GM23248 (cell line): ENCODE measurements at regions not wholly inside any gene's neighbourhood (a gene's known extent, or its start where the extent isn't known, plus 50 kb on each side); places are given as distances from the start of the nearest gene placed in this dataset.

ENCODE experiments used
- DNase-seq: peaks from one replicate; pipeline ENCODE4 v3.0.0-alpha.2; 2015
- H2AFZ ChIP-seq: fragments of 200-600 bp; sonication (generic); 2 replicates; pipeline ENCODE4 v1.6.1; 2016; ENCODE audit warnings: antibody characterized with exemption
- H3F3A ChIP-seq: fragments of 200-600 bp; sonication (generic); 2 replicates; pipeline ENCODE4 v1.6.1; 2016; ENCODE audit warnings: mild to moderate bottlenecking, antibody characterized with exemption, mixed run types; ENCODE audit not compliant: insufficient read depth
- H3K27ac ChIP-seq: fragments of 200-600 bp; sonication (generic); 2 replicates; pipeline ENCODE4 v1.5.1; 2016; ENCODE audit warnings: mild to moderate bottlenecking
- H3K27me3 ChIP-seq: fragments of 200-600 bp; sonication (generic); replicated peaks from 2 replicates; pipeline ENCODE4 v1.6.1; 2016; ENCODE audit warnings: mild to moderate bottlenecking; ENCODE audit not compliant: insufficient read depth
- H3K36me3 ChIP-seq: fragments of 200-600 bp; sonication (generic); 2 replicates; pipeline ENCODE4 v1.6.1; 2016; ENCODE audit warnings: low read depth, mild to moderate bottlenecking
- H3K4me1 ChIP-seq: fragments of 200-600 bp; sonication (generic); 2 replicates; pipeline ENCODE4 v1.6.1; 2016; ENCODE audit warnings: mild to moderate bottlenecking; ENCODE audit not compliant: insufficient read depth
- H3K4me2 ChIP-seq: fragments of 200-600 bp; sonication (generic); one replicate; pipeline ENCODE4 v1.6.1; 2016; ENCODE audit warnings: mild to moderate bottlenecking; ENCODE audit not compliant: unreplicated experiment
- H3K4me3 ChIP-seq: fragments of 200-600 bp; sonication (generic); 2 replicates; pipeline ENCODE4 v1.5.1; 2016; ENCODE audit warnings: mild to moderate bottlenecking
- H3K79me2 ChIP-seq: fragments of 200-600 bp; sonication (generic); 2 replicates; pipeline ENCODE4 v1.6.1; 2016; ENCODE audit warnings: mild to moderate bottlenecking; ENCODE audit not compliant: insufficient read depth
- H3K9ac ChIP-seq: fragments of 200-600 bp; sonication (generic); 2 replicates; pipeline ENCODE4 v1.6.1; 2016; ENCODE audit warnings: mild to moderate bottlenecking
- H3K9me2 ChIP-seq: fragments of 200-600 bp; sonication (generic); 2 replicates; pipeline ENCODE4 v1.6.1; 2016; ENCODE audit warnings: mixed run types, mild to moderate bottlenecking, moderate library complexity; ENCODE audit not compliant: insufficient read depth
- H3K9me3 ChIP-seq: fragments of 200-600 bp; sonication (generic); one replicate; pipeline ENCODE4 v1.6.1; 2017; ENCODE audit warnings: low read depth
- H4K20me1 ChIP-seq: fragments of 200-600 bp; sonication (generic); 2 replicates; pipeline ENCODE4 v1.6.0; 2016; ENCODE audit not compliant: insufficient read depth
- EZH2 ChIP-seq: fragments of 200-600 bp; sonication (generic); IDR thresholded peaks from 2 replicates; pipeline ENCODE4 v1.6.1; 2018; ENCODE audit warnings: antibody characterized with exemption, mild to moderate bottlenecking; ENCODE audit not compliant: insufficient read depth, poor library complexity, severe bottlenecking
- EZH2phosphoT487 ChIP-seq: fragments of 200-600 bp; sonication (generic); IDR thresholded peaks from 2 replicates; pipeline ENCODE4 v1.6.1; 2018; ENCODE audit warnings: antibody characterized with exemption, moderate library complexity, mild to moderate bottlenecking, low read depth; ENCODE audit not compliant: insufficient read depth
- WGBS, 2 experiments: methylation state at CpG; one replicate each; pipeline ENCODE4 v1.1.6; 2015 to 2017; ENCODE audit warnings: low lambda C conversion rate in 2 of 2, low coverage in 1 of 2; ENCODE audit errors: missing lambda C conversion rate in 2 of 2; 5-methylcytosine and 5-hydroxymethylcytosine counted together
- in situ Hi-C: fragments of 300-500 bp; cut with MboI; formaldehyde crosslinking; loops from 2 replicates; pipeline ENCODE4 v1.15.0; 2020

GRCh38 chr10:83397806-83398205 is 741.5 kb upstream of the GHITM start:
- no peaks in the 10 kb centered on the region for H3K36me3 ChIP-seq
- in situ Hi-C loops = no loop called here

GRCh38 chr10:83410570-83410969 is 728.7 kb upstream of the GHITM start:
- H3K9ac ChIP-seq = no peak overlapping the region
- 3 to 9% methylated on average over 2 of the region's 2 CpGs for WGBS, 2 experiments
- in situ Hi-C loops = no loop called here

More at GRCh38 chr10:83397806-83398205, 741.5 kb upstream of the GHITM start:
- no peaks in the 10 kb centered on the region for H3K79me2 ChIP-seq
- no peaks in the 10 kb centered on the region for H3F3A ChIP-seq
- H3K9me3 ChIP-seq = no peaks in the 10 kb centered on the region
- H2AFZ ChIP-seq = no peak overlapping the region
- no peak overlapping the region for H3K4me2 ChIP-seq
- no peak overlapping the region for H3K27ac ChIP-seq
- no peak for DNase-seq
- no peaks in the 10 kb centered on the region for H3K9me2 ChIP-seq
- no peaks in the 10 kb centered on the region for H4K20me1 ChIP-seq
- no peak for TF ChIP-seq EZH2phosphoT487
- no peak for TF ChIP-seq EZH2
- no peaks in the 10 kb centered on the region for H3K4me1 ChIP-seq
- 26 to 27% methylated on average over 1 of the region's 1 CpG for WGBS, 2 experiments
- H3K27me3 ChIP-seq = no peaks in the 10 kb centered on the region
- H3K9ac ChIP-seq = no peak overlapping the region
- no peak overlapping the region for H3K4me3 ChIP-seq

GRCh38 chr10:83425306-83425705 is 714.0 kb upstream of the GHITM start:
- Histone ChIP-seq H3K4me3 (no peak overlapping the region), H3K4me2 (no peak overlapping the region), H3K9ac (no peak overlapping the region), H3K9me3 (no peaks in the 10 kb centered on the region), H4K20me1 (no peaks in the 10 kb centered on the region), H3K4me1 (no peaks in the 10 kb centered on the region), H2AFZ (no peak overlapping the region), H3K79me2 (no peaks in the 10 kb centered on the region), H3K27me3 (no peaks in the 10 kb centered on the region), H3F3A (no peaks in the 10 kb centered on the region), H3K36me3 (no peaks in the 10 kb centered on the region), H3K9me2 (no peaks in the 10 kb centered on the region; the same call in 1 of the 2 replicates), H3K27ac (no peak overlapping the region)
- no peak for TF ChIP-seq EZH2
- WGBS, 2 experiments = 2 to 4% methylated on average over 2 of the region's 2 CpGs
- in situ Hi-C loops = no loop called here
- no peak for DNase-seq

More at GRCh38 chr10:83410570-83410969, 728.7 kb upstream of the GHITM start:
- H3F3A ChIP-seq = no peaks in the 10 kb centered on the region
- no peak overlapping the region for H3K4me2 ChIP-seq
- no peak for DNase-seq
- no peaks in the 10 kb centered on the region for H3K36me3 ChIP-seq
- no peak overlapping the region for H2AFZ ChIP-seq
- no peaks in the 10 kb centered on the region for H3K27me3 ChIP-seq
- no peaks in the 10 kb centered on the region for H3K9me2 ChIP-seq
- H3K9me3 ChIP-seq = peaks cover 3% of the 10 kb centered on the region
- no peak overlapping the region for H3K27ac ChIP-seq
- H3K4me3 ChIP-seq = no peak overlapping the region
- no peaks in the 10 kb centered on the region for H4K20me1 ChIP-seq
- TF ChIP-seq EZH2phosphoT487 (no peak), EZH2 (no peak)
- H3K79me2 ChIP-seq = no peaks in the 10 kb centered on the region
- no peaks in the 10 kb centered on the region for H3K4me1 ChIP-seq

GRCh38 chr10:83427101-83427500 is 712.2 kb upstream of the GHITM start:
- no peaks in the 10 kb centered on the region for H3K9me3 ChIP-seq
- no peak overlapping the region for H3K4me3 ChIP-seq
- in situ Hi-C loops = no loop called here
- H3K27me3 ChIP-seq = no peaks in the 10 kb centered on the region
- no peak for TF ChIP-seq EZH2phosphoT487
- no peak for TF ChIP-seq EZH2
- no peak for DNase-seq
- H3K4me2 ChIP-seq = no peak overlapping the region
- H3K79me2 ChIP-seq = no peaks in the 10 kb centered on the region
- H3K9me2 ChIP-seq = no peaks in the 10 kb centered on the region
- no peak overlapping the region for H3K9ac ChIP-seq
- 24 to 26% methylated on average over 4 of the region's 4 CpGs for WGBS, 2 experiments
- H2AFZ ChIP-seq = no peak overlapping the region
- H3K4me1 ChIP-seq = no peaks in the 10 kb centered on the region
- H3K27ac ChIP-seq = no peak overlapping the region
- no peaks in the 10 kb centered on the region for H3F3A ChIP-seq
- H4K20me1 ChIP-seq = no peaks in the 10 kb centered on the region
- H3K36me3 ChIP-seq = no peaks in the 10 kb centered on the region

- 19% methylated on average over 8 of the region's 8 CpGs for WGBS, 2 experiments
- no peak overlapping the region for H2AFZ ChIP-seq
- no peaks in the 10 kb centered on the region for H4K20me1 ChIP-seq
- TF ChIP-seq EZH2 (no peak), EZH2phosphoT487 (no peak)
- DNase-seq = no peak
- no peaks in the 10 kb centered on the region for H3K9me3 ChIP-seq
- in situ Hi-C loops = no loop called here
- no peaks in the 10 kb centered on the region for H3K27me3 ChIP-seq
- no peak overlapping the region for H3K4me3 ChIP-seq
- no peaks in the 10 kb centered on the region for H3K9me2 ChIP-seq
- no peaks in the 10 kb centered on the region for H3F3A ChIP-seq
- no peaks in the 10 kb centered on the region for H3K4me1 ChIP-seq
- H3K36me3 ChIP-seq = no peaks in the 10 kb centered on the region
- H3K4me2 ChIP-seq = no peak overlapping the region
- no peak overlapping the region for H3K27ac ChIP-seq
- H3K9ac ChIP-seq = no peak overlapping the region
- H3K79me2 ChIP-seq = no peaks in the 10 kb centered on the region
Observed at GRCh38 chr10:83432261-83433045, 706.9 kb upstream of the GHITM start.
